MCF 10A (cell line): ENCODE measurements at regions not wholly inside any gene's neighbourhood (a gene's known extent, or its start where the extent isn't known, plus 50 kb on each side); places are given as distances from the start of the nearest gene placed in this dataset.

ENCODE experiments used
- BruUV-seq: library from RNA; stranded (reverse); fragments of 400-500 nt; replicated peaks from 2 replicates; lab custom pipeline; 2021; lab: Mats Ljungman, UMichigan
- CTCF ChIA-PET: fragments of 300-600 bp; sonication (Branson Sonifier 250); formaldehyde crosslinking; extraction: SDS; loops from one replicate; lab custom pipeline; 2021; ENCODE audit warnings: antibody characterized with exemption, inconsistent platforms; lab: Yijun Ruan, JAX
- POLR2A ChIA-PET: fragments of 300-600, 350-650 bp; sonication (Branson Sonifier 250); formaldehyde crosslinking; extraction: SDS; loops from one replicate; lab custom pipeline; 2020; ENCODE audit warnings: antibody characterized with exemption, inconsistent platforms; lab: Yijun Ruan, JAX
- DNase-seq: peaks from one replicate; pipeline ENCODE4 v3.0.0-alpha.2; 2018; ENCODE audit not compliant: unreplicated experiment
- H3K27ac Mint-ChIP-seq: one replicate; pipeline ENCODE4 v1.8.0; 2022; ENCODE audit warnings: mild to moderate bottlenecking, low read depth, mixed read lengths; ENCODE audit not compliant: unreplicated experiment
- H3K27me3 Mint-ChIP-seq: one replicate; pipeline ENCODE4 v1.8.0; 2022; ENCODE audit warnings: mixed read lengths; ENCODE audit not compliant: insufficient read depth, unreplicated experiment
- H3K36me3 Mint-ChIP-seq: one replicate; pipeline ENCODE4 v1.8.0; 2022; ENCODE audit warnings: mild to moderate bottlenecking, moderate library complexity, mixed read lengths; ENCODE audit not compliant: insufficient read depth, unreplicated experiment
- H3K4me1 Mint-ChIP-seq: one replicate; pipeline ENCODE4 v1.8.0; 2022; ENCODE audit warnings: mixed read lengths; ENCODE audit not compliant: insufficient read depth, unreplicated experiment
- H3K4me3 Mint-ChIP-seq: one replicate; pipeline ENCODE4 v1.8.0; 2022; ENCODE audit warnings: mild to moderate bottlenecking, moderate library complexity, mixed read lengths; ENCODE audit not compliant: unreplicated experiment
- H3K9me3 Mint-ChIP-seq: one replicate; pipeline ENCODE4 v1.8.0; 2022; ENCODE audit warnings: mixed read lengths; ENCODE audit not compliant: unreplicated experiment
- intact Hi-C: fragments of 100-400 bp; cut with micrococcal nuclease; formaldehyde crosslinking; loops from 2 replicates; pipeline ENCODE4 v1.14.1; 2022
- TF ChIP-seq, protein P1 (sequence below): fragments of 200-600 bp; IDR thresholded peaks from one replicate; pipeline ENCODE4 v1.8.0; 2022; ENCODE audit warnings: antibody characterized with exemption, mild to moderate bottlenecking; ENCODE audit not compliant: unreplicated experiment

DNA sequence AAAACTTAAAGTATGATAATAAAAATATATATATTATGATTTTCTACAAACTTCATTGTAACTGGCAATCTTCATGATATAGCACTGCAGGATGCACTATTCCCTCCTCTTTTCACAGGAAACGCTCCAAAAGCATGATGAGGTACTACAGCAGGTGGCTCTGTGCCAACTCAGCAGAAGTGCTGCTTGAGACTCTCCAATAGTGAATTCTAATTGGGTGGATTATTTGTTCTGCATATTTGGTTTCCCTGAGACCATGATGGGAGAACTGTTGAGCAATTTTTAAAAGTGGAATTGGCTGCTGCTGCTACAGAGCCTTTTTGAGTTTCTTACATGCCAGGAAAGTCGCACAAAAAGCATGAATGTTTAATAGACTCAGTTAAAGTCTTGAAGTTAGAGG is 1782.4 kb upstream of the PCDH20 start:
- intact Hi-C loops, result no loop called here
- Mint-ChIP-seq H3K9me3 (no peaks in the 10 kb centered on the region), H3K27me3 (no peaks in the 10 kb centered on the region), H3K36me3 (no peaks in the 10 kb centered on the region), H3K4me3 (no peak overlapping the region), H3K27ac (no peak overlapping the region), H3K4me1 (no peaks in the 10 kb centered on the region)
- TF ChIP-seq, protein P1, sequence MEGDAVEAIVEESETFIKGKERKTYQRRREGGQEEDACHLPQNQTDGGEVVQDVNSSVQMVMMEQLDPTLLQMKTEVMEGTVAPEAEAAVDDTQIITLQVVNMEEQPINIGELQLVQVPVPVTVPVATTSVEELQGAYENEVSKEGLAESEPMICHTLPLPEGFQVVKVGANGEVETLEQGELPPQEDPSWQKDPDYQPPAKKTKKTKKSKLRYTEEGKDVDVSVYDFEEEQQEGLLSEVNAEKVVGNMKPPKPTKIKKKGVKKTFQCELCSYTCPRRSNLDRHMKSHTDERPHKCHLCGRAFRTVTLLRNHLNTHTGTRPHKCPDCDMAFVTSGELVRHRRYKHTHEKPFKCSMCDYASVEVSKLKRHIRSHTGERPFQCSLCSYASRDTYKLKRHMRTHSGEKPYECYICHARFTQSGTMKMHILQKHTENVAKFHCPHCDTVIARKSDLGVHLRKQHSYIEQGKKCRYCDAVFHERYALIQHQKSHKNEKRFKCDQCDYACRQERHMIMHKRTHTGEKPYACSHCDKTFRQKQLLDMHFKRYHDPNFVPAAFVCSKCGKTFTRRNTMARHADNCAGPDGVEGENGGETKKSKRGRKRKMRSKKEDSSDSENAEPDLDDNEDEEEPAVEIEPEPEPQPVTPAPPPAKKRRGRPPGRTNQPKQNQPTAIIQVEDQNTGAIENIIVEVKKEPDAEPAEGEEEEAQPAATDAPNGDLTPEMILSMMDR, result no peak
- DNase-seq, result no peak
- POLR2A ChIA-PET, result no interaction called here
- no TSS peak for BruUV-seq
- CTCF ChIA-PET, result no interaction called here

DNA sequence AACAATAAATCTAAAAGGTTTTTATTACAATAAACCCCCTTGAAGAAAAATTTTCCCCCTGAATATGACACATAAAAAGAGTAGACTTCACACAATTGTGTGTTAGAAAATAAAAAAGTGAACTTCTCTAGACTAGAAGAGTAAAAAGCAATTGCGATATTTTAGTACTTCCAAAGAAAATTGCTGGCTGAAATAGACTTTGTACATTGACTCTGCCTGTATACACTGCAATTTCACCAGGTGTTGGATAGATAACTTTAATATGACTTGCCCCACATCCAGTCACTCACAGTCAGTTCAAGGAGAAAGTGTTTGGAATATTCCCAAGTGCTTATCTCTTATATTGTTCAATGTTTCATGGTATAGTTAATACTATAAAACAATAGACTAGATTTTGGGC is 1780.1 kb upstream of the PCDH20 start:
- no peak for DNase-seq
- Mint-ChIP-seq H3K9me3 (no peaks in the 10 kb centered on the region), H3K4me3 (no peak overlapping the region), H3K27ac (no peak overlapping the region), H3K27me3 (no peaks in the 10 kb centered on the region), H3K4me1 (no peaks in the 10 kb centered on the region), H3K36me3 (no peaks in the 10 kb centered on the region)
- intact Hi-C loops, result no loop called here
- ChIA-PET CTCF (no interaction called here), POLR2A (no interaction called here)
- no TSS peak for BruUV-seq
- TF ChIP-seq, protein P1, result no peak

DNA sequence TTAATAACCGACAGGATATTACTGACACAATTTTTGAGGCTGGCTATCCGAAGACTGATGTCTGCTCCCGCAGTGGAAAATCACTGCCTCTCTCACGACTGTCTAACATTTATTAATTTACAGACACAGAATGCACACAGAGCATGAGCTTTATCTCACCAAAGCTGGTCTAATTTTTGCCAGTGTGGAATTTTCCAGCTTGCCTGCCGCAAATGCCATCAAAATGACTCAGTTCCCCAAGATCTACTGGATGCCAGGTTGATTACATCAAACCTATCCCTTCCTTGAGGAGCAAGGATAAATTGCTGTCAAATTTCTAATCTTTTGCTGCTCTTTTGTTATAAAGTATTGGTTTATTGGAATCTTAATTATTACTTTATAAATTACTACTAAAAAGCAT is 1775.1 kb upstream of the PCDH20 start:
- no peak overlapping the region for H3K4me3 Mint-ChIP-seq
- CTCF ChIA-PET, result no interaction called here
- no peak overlapping the region for H3K27ac Mint-ChIP-seq
- no TSS peak for BruUV-seq
- H3K27me3 Mint-ChIP-seq, result no peaks in the 10 kb centered on the region
- TF ChIP-seq, protein P1, result no peak
- H3K36me3 Mint-ChIP-seq, result no peaks in the 10 kb centered on the region
- DNase-seq, result peak; percentile 9
- H3K4me1 Mint-ChIP-seq, result no peaks in the 10 kb centered on the region
- POLR2A ChIA-PET, result no interaction called here
- no peaks in the 10 kb centered on the region for H3K9me3 Mint-ChIP-seq
- intact Hi-C loops, result no loop called here

DNA sequence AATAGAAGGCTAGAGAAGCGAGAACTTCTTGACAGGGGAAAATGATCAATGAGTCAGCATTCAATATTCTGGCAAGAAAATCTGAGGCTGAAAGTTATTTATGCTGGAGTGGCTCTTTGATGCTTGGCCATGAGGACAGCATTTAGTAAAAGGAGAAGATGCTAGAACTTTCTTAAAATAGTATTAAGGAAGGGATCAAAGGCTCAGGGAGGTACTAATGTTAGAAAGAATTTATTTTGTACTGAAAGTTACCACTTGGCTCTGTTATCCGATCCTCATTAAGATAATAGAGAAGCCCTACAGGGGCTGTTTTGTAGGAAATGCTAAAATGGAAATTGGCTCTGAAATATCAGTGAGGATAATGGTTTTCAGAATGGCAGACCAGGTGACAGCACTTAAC is 1774.6 kb upstream of the PCDH20 start:
- TF ChIP-seq, protein P1, result no peak
- no peak for DNase-seq
- H3K27me3 Mint-ChIP-seq, result no peaks in the 10 kb centered on the region
- H3K36me3 Mint-ChIP-seq, result no peaks in the 10 kb centered on the region
- no peaks in the 10 kb centered on the region for H3K9me3 Mint-ChIP-seq
- ChIA-PET POLR2A (no interaction called here), CTCF (no interaction called here)
- no peaks in the 10 kb centered on the region for H3K4me1 Mint-ChIP-seq
- H3K27ac Mint-ChIP-seq, result no peak overlapping the region
- BruUV-seq, result no TSS peak
- no peak overlapping the region for H3K4me3 Mint-ChIP-seq
- intact Hi-C loops, result no loop called here
